ENCODE measurements at regions not wholly inside any gene's neighbourhood (a gene's known extent, or its start where the extent isn't known, plus 50 kb on each side); places are given as distances from the start of the nearest gene placed in this dataset.

GRCh38 chr6:119627908-119628669 lies 278.5 kb upstream of the MAN1A1 start:
- H3K23ac ChIP-seq (ENCODE audit: insufficient read length) = no peak overlapping the region
- WGBS, 2 experiments (ENCODE audit: extremely low coverage in 1 of 2, insufficient coverage in 1 of 2, insufficient read length in 1 of 2, insufficient replicate concordance in 2 of 2, low coverage in 1 of 2, low lambda C conversion rate in 2 of 2, missing lambda C conversion rate in 1 of 2) = 93 to 100% methylated on average over 1 to 5 of the region's 5 CpGs
- no peak overlapping the region for H3K18ac ChIP-seq (ENCODE audit: extremely low read depth, low read length)
- no peak overlapping the region for H2BK5ac ChIP-seq (ENCODE audit: low read depth, low read length)
- no peak overlapping the region for H4K5ac ChIP-seq (ENCODE audit: insufficient read length, low read depth, low read length)
- H3K4me1 ChIP-seq (replicated peaks in 1 of 4; ENCODE audit: control insufficient read depth in 3 of 4, insufficient read depth in 4 of 4, low read length in 3 of 4) = no peaks in the 10 kb centered on the region
- CTCF ChIA-PET (ENCODE audit: partially characterized antibody) = interaction anchor here (0.6 to 1.9 kb wide), 6 partner anchors 10 to 479 kb away, joined by 3 to 5 read pairs (median 3); no protein-coding TSS in a partner anchor
- H2BK15ac ChIP-seq (ENCODE audit: low read length) = no peak overlapping the region
- H3K9ac ChIP-seq (replicated peaks in 1 of 4; ENCODE audit: extremely low read depth in 1 of 4, low read depth in 3 of 4, low read length in 3 of 4) = no peak overlapping the region
- no peaks in the 10 kb centered on the region for H3K9me3 ChIP-seq (ENCODE audit: insufficient read depth in 2 of 2, low read depth in 1 of 2, low read length in 1 of 2)
- H3K4me2 ChIP-seq (ENCODE audit: insufficient read depth in 1 of 2, low read depth in 2 of 2, low read length in 2 of 2) = no peak overlapping the region
- no peak overlapping the region for H3K14ac ChIP-seq (ENCODE audit: insufficient read length)
- H3K79me1 ChIP-seq (ENCODE audit: low read depth, low read length) = no peaks in the 10 kb centered on the region
- no peak for FAIRE-seq
- H2AFZ ChIP-seq (ENCODE audit: low read length) = peak overlapping the region; percentile 64; the same call in 1 of the 2 replicates
- H3K27ac ChIP-seq (ENCODE audit: low read depth, low read length) = no peak overlapping the region
- no peak overlapping the region for H2BK12ac ChIP-seq (ENCODE audit: low read depth, low read length)
- no peak overlapping the region for H3K4ac ChIP-seq (replicated peaks; ENCODE audit: insufficient read length, low read depth, low read length)
- no peaks in the 10 kb centered on the region for H3K27me3 ChIP-seq (replicated peaks in 1 of 4; ENCODE audit: control insufficient read depth in 3 of 4, extremely low read depth in 1 of 4, insufficient read depth in 3 of 4, low read length in 3 of 4)
- no peak overlapping the region for H3K56ac ChIP-seq (replicated peaks; ENCODE audit: insufficient read length, low read depth, low read length)
- no peak for TF ChIP-seq POLR2AphosphoS5 (IDR thresholded peaks at IDR 0.05; ENCODE audit: low read depth, low read length)
- TF ChIP-seq RAD21 (IDR thresholded peaks at IDR 0.05 in 1 of 2, conservative IDR thresholded peaks at IDR 0.05 in 1 of 2; ENCODE audit: low read depth in 2 of 2, low read length in 2 of 2) = peak; percentile 35 to 37; a peak in 2 of 4 replicates
- H3K4me3 ChIP-seq (ENCODE audit: extremely low read depth in 1 of 4, insufficient read depth in 2 of 4, low read depth in 3 of 4, low read length in 4 of 4) = no peak overlapping the region
- H4K20me1 ChIP-seq (replicated peaks in 1 of 2; ENCODE audit: control insufficient read depth in 1 of 2, insufficient read depth in 2 of 2, low read length in 2 of 2) = no peaks in the 10 kb centered on the region
- no peak for DNase-seq (ENCODE audit: low read depth in 1 of 2, low spot score in 2 of 2)
- no peak overlapping the region for H4K8ac ChIP-seq (ENCODE audit: extremely low read depth, insufficient read depth, low read length)
- H3K36me3 ChIP-seq (ENCODE audit: control insufficient read depth in 2 of 4, insufficient read depth in 4 of 4, low read length in 3 of 4) = no peaks in the 10 kb centered on the region
- no peak overlapping the region for H2AK5ac ChIP-seq (ENCODE audit: low read depth, low read length)
- no peak overlapping the region for H2BK20ac ChIP-seq (ENCODE audit: low read length)
- no peaks in the 10 kb centered on the region for H3K79me2 ChIP-seq (ENCODE audit: control insufficient read depth in 1 of 2, insufficient read depth in 2 of 2, low read length in 2 of 2)
- POLR2A ChIA-PET (ENCODE audit: partially characterized antibody) = no interaction called here
- no peak overlapping the region for H2BK120ac ChIP-seq (replicated peaks; ENCODE audit: low read depth, low read length)
- H3K23me2 ChIP-seq (ENCODE audit: low read depth, low read length) = no peaks in the 10 kb centered on the region
- no peak overlapping the region for H4K91ac ChIP-seq (replicated peaks; ENCODE audit: insufficient read length, low read length)
